Retinal pigment epithelial cell (primary cell): ENCODE measurements at regions not wholly inside any gene's neighbourhood (a gene's known extent, or its start where the extent isn't known, plus 50 kb on each side); places are given as distances from the start of the nearest gene placed in this dataset.
"Not testable (repeated sequence)": the region's sequence is repeated elsewhere in the genome, so short reads cannot be mapped to it uniquely, and the experiment has no call there.

Source experiments
- DNase-seq: peaks from one replicate; pipeline ENCODE4 v3.0.0-alpha.2; 2010; ENCODE audit warnings: low read depth
- H3K4me3 ChIP-seq: 2 replicates; pipeline ENCODE4 v1.5.1; 2011; ENCODE audit warnings: mild to moderate bottlenecking, low read length, control low read depth, moderate library complexity
- CTCF ChIP-seq: conservative IDR thresholded peaks from 2 replicates; pipeline ENCODE4 v1.5.1; 2011; ENCODE audit warnings: low read depth, low read length, control low read depth, inconsistent platforms

DNA sequence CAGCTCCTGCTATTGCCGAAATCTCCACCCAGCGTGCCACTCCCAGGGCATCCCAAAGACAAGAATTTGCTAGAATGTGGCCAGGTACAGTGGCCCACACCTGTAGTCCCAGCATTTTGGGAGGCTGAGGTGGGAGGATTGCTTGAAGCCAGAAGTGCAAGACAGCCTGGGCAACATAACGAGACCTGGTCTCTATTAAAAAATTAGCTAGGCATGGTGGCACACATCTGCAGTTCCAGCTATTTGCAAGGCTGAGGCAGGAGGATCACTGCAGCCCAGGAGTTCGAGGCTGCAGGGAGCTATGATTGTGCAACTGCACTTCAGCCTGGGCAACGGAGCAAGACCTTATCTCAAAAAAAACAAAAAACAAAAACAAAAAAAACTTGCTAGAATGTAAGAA lies 73.3 kb upstream of the LYZL2 start:
- no peak for DNase-seq
- TF ChIP-seq CTCF: no peak
- H3K4me3 ChIP-seq: no peak overlapping the region

DNA sequence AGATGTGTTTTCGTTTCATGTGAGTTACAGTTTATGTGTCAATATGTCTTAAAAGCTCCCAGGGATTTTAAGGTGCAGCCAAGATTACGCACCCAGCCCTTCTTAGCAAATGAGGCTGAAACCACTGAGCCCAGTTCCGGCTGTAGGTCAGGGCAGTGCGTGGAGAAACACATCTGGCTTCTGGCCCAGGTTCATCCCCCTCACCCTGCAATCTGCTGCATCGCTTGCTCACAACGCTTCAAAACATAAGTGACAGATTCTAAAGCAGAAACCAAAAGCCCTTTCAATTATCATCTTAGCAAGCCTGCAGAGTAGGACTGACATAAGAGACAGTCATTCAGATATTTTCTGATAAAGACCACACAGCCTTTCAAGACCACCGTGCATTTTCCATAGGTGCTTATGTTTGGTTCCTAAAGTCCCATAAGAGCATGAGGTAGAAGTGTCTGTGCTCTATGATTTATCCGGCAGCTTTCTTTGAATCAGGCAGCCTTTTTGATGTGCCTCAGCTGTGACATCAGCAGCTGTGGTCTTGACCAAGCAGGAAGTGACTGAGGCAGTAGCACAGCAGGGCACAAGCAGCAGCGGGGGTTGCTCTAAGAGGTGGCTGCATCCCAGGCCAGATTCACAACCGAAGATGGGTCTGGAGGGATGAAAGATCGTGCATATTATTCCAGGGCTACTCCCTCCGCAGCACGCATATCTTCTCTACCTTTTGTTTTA lies 72.1 kb upstream of the LYZL2 start:
- no peak for DNase-seq
- no peak for TF ChIP-seq CTCF
- H3K4me3 ChIP-seq: no peak overlapping the region

DNA sequence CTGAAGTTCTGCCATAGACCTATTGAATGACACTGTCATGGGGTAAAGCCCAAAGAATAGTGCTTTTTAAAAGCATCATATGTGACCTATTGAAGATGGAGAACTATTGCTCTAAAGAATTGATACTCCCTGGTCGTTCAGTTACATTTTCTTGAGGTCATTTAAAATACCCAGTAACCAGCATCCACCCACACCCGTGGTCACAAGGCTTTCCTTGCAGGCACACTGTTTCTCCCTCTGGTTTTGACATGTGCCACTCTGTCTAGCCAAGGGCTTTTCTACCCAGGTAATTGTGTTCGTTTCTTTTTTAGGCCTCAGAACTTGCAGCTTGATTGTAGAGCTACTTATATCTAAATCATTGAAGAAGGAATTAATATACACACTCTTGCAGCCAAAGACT lies 68.3 kb upstream of the LYZL2 start:
- no peak for TF ChIP-seq CTCF
- H3K4me3 ChIP-seq: no peak overlapping the region
- DNase-seq: no peak

DNA sequence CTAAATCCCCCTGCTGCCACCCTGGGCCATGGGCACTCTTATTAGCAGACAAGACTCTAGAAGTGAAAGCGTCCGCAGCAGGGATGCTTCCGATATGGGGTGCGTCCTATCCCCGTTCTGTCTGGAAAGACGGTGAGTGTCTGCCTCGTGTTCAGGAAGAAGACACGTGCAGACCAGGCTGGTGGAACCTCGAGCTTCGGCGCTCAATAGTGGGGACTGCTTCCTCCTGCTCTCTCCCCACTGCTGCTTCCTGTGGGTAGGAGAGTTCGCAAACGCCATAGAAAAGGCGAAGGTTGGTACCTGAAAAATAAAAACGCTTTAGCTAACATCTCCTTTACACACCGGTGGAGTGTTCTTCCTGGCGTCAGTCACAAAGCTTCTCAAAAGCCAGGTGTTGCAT lies 67.7 kb upstream of the LYZL2 start:
- not testable (repeated sequence) for DNase-seq

DNA sequence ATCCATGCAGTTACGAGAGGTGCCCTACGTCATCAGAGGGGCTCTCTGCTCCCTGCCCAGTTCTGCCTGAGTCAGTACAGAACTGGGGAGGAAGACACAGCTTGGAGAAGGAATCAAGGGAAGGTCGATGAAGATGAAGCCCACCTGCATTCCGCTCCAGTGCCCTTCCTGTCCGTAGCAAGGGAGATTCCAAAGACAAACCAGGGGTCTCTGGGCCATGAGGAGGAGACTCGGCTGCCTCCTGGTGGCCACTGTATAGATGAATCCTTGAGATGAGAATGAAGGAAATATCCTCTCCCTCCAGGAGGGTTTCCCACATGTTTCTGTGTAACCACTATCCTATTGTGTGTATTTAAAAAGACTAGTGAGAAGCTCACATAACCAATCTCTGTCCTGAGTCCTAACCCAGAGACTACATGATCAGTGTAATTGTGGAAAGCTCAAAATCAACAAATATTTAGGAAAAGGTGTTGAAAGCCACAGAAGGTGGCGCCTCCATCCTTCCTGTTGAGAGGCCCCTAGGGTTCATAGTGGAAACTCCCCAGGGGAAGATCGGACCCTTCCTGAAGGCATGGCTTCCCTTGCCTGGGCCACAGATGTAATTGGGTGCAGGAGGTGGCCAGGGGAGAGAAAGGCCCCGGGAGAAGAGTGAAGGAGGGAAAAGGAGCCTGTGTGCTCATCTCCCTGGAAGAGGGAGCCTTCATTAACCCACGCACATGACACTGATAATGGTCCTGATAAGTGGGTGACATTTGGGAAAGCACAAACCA lies 67.0 kb upstream of the LYZL2 start:
- not testable (repeated sequence) for DNase-seq, H3K4me3 ChIP-seq
- peak; percentile 5 for TF ChIP-seq CTCF

More for the DNA sequence above, 67.7 kb upstream of the LYZL2 start:
- H3K4me3 ChIP-seq: not testable (repeated sequence)

GRCh38 chr10:30695481-30696236 lies 66.1 kb upstream of the LYZL2 start:
- H3K4me3 ChIP-seq, DNase-seq: not testable (repeated sequence)

DNA sequence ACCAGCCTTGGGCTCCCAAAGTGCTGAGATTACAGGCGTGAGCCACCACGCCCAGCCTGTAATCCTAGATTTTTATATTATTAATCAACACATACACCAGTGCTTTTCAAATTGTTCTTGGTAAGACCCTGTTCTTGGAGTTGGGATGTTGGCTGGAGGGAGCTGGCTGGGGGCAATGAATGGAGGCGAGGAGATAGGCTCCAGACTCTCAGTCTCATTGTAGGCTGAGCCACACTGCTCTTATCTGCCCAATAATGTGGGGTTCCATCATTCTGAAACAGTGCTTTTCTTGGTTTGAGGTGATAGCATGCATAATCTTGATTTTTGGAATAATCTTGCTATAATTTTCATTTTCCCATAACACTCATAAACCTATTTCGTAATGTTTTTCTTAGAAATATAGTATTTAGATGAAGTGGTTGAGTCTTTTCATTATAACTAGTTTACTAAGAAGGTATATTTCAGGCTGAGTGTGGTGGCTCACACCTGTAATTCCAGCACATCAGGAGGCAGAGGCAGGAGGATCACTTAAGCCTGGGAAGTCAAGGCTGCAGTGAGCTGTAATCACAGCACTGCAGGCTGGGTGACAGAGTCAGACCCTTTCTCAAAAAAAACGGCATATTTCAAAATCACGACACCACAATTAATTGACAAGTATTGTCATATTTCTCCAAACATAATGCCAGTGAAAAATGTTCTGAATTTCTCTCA lies 65.1 kb upstream of the LYZL2 start:
- no peak overlapping the region for H3K4me3 ChIP-seq
- DNase-seq: no peak
- no peak for TF ChIP-seq CTCF
